C4-2B (cell line): ENCODE measurements at regions not wholly inside any gene's neighbourhood (a gene's known extent, or its start where the extent isn't known, plus 50 kb on each side); places are given as distances from the start of the nearest gene placed in this dataset.

ENCODE experiments used
- H3K27ac ChIP-seq: fragments of 450-650 bp; 2 replicates; pipeline ENCODE4 v1.5.1; 2017
- ZFX ChIP-seq: fragments of 450-650 bp; IDR thresholded peaks from 2 replicates; pipeline ENCODE4 v1.6.1; 2017
- TF ChIP-seq, protein P1 (sequence below): fragments of 450-650 bp; conservative IDR thresholded peaks from 2 replicates; pipeline ENCODE4 v1.5.1; 2017; ENCODE audit warnings: mild to moderate bottlenecking

- TF ChIP-seq, protein P1, sequence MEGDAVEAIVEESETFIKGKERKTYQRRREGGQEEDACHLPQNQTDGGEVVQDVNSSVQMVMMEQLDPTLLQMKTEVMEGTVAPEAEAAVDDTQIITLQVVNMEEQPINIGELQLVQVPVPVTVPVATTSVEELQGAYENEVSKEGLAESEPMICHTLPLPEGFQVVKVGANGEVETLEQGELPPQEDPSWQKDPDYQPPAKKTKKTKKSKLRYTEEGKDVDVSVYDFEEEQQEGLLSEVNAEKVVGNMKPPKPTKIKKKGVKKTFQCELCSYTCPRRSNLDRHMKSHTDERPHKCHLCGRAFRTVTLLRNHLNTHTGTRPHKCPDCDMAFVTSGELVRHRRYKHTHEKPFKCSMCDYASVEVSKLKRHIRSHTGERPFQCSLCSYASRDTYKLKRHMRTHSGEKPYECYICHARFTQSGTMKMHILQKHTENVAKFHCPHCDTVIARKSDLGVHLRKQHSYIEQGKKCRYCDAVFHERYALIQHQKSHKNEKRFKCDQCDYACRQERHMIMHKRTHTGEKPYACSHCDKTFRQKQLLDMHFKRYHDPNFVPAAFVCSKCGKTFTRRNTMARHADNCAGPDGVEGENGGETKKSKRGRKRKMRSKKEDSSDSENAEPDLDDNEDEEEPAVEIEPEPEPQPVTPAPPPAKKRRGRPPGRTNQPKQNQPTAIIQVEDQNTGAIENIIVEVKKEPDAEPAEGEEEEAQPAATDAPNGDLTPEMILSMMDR: no peak
- TF ChIP-seq ZFX: no peak
- H3K27ac ChIP-seq: no peak overlapping the region
These were observed 112.5 kb upstream of the KCNK2 start for GRCh38 chr1:214970016-214970415.

DNA sequence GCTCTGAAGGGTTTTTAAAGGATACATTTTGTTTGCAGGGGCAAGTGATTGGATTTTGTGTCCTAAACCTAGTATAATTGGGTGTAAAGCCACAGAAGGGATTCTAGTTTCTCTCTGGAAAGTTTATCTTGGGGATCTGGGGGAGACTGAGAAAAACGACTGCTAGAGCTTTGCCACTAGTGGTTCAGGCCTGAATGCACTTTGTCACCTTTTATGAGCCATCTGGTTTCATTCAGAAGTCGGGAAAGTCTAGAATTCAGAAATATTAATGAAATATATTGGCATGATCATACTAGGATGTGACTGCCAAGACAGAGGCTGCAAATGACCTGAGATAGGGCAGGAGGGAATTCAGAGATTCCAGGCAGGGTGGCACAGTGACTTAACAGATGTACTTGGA lies 111.5 kb upstream of the KCNK2 start:
- H3K27ac ChIP-seq: no peak overlapping the region
- TF ChIP-seq ZFX: no peak
- TF ChIP-seq, protein P1: no peak

DNA sequence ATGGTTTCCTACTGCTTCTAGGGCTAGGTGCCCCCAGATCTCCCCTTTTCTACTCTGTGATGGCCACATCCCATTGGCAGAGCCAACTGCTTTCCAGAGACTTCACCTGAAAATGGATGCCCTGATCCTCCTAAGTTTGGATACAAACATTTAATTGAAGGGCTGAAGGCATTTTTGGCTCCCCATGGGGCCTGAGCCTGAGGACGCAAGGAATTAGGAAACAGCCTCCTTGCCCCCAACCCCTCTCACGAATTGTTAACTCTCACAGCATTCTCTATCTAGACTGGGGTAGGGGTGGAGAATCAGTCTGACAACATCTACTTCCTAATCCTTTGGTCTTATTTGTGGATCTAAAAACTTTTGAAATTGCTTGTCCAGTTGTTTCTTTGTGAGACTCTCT lies 108.5 kb upstream of the KCNK2 start:
- TF ChIP-seq ZFX: no peak

GRCh38 chr1:214976665-214977064 lies 105.9 kb upstream of the KCNK2 start:
- H3K27ac ChIP-seq: no peak overlapping the region
- TF ChIP-seq ZFX: no peak
- TF ChIP-seq, protein P1: no peak

More for the DNA sequence above, 108.5 kb upstream of the KCNK2 start:
- no peak overlapping the region for H3K27ac ChIP-seq

GRCh38 chr1:214977110-214977509 lies 105.4 kb upstream of the KCNK2 start:
- no peak overlapping the region for H3K27ac ChIP-seq
- no peak for TF ChIP-seq ZFX
- TF ChIP-seq, protein P1: no peak

GRCh38 chr1:214977700-214978374 lies 104.7 kb upstream of the KCNK2 start:
- TF ChIP-seq, protein P1: no peak
- no peak for TF ChIP-seq ZFX
- no peak overlapping the region for H3K27ac ChIP-seq

DNA sequence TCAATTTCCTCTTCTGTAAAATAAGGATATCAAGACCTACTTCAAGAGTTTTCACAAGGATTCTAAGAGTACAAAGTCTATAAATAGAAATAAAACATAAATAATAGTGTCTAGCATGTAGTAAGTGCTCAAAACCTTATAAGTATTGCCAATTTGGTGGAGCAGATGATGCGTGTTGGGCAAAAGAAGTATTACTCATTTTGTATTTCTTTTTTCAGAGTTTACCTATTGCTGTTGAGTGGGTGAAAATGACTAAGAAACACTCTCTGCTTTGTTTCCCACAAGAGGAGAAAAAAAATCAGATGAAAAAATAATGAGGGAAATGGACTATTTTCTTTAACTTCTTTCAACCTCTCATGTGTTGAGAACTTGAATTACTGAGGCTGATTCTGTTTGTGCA lies 103.3 kb upstream of the KCNK2 start:
- no peak overlapping the region for H3K27ac ChIP-seq
- TF ChIP-seq, protein P1: no peak
- TF ChIP-seq ZFX: no peak

- TF ChIP-seq, protein P1: no peak
- no peak for TF ChIP-seq ZFX
- H3K27ac ChIP-seq: no peak overlapping the region
These were observed 101.6 kb upstream of the KCNK2 start for GRCh38 chr1:214980921-214981320.
